Panc1 (cell line): ENCODE measurements at regions not wholly inside any gene's neighbourhood (a gene's known extent, or its start where the extent isn't known, plus 50 kb on each side); places are given as distances from the start of the nearest gene placed in this dataset.

Experiments
- ATAC-seq: fragments of 200-7000 bp; cut with Tn5 transposase; 2 replicates; pipeline ENCODE4 v1.9.1; 2020; ENCODE audit warnings: mild to moderate bottlenecking, moderate library complexity
- BruUV-seq: library from RNA; stranded (reverse); fragments of 400-500 nt; replicated peaks from 2 replicates; lab custom pipeline; 2021; lab: Mats Ljungman, UMichigan
- CTCF ChIA-PET: fragments of 300-600 bp; sonication (Branson Sonifier 250); formaldehyde crosslinking; loops from one replicate; lab custom pipeline; 2022; ENCODE audit warnings: antibody characterized with exemption; lab: Charles Lee
- POLR2A ChIA-PET: fragments of 300-600 bp; sonication (Branson Sonifier 250); formaldehyde crosslinking; loops from one replicate; lab custom pipeline; 2022; ENCODE audit warnings: antibody characterized with exemption; lab: Charles Lee
- DNase-seq: peaks from one replicate; pipeline ENCODE4 v3.0.0-alpha.2; 2010; ENCODE audit warnings: low read depth, low spot score
- H3K27ac ChIP-seq: 2 replicates; pipeline ENCODE4 v1.5.1; 2011; ENCODE audit warnings: mild to moderate bottlenecking, low read length, inconsistent platforms
- H3K27me3 ChIP-seq: fragments of 200-500 bp; sonication (Bioruptor generic); 2 replicates; pipeline ENCODE4 v1.6.0; 2014; ENCODE audit warnings: low read length, inconsistent platforms; ENCODE audit not compliant: control insufficient read depth, insufficient read depth
- H3K36me3 ChIP-seq: fragments of 200-500 bp; sonication (Bioruptor generic); 2 replicates; pipeline ENCODE4 v1.5.1; 2014; ENCODE audit warnings: inconsistent platforms, mild to moderate bottlenecking, low read length, moderate library complexity; ENCODE audit not compliant: control insufficient read depth, insufficient read depth
- H3K4me1 ChIP-seq: 2 replicates; pipeline ENCODE4 v1.5.1; 2011; ENCODE audit warnings: inconsistent platforms, mild to moderate bottlenecking, low read length, moderate library complexity; ENCODE audit not compliant: control insufficient read depth, insufficient read depth
- H3K4me3 ChIP-seq, 2 experiments: 2 replicates each; pipeline ENCODE4 v1.5.1; 2011 to 2012; ENCODE audit warnings: low read depth in 2 of 2, low read length in 2 of 2, mild to moderate bottlenecking in 2 of 2, inconsistent platforms in 1 of 2, moderate library complexity in 1 of 2
- H3K9me3 ChIP-seq: fragments of 200-500 bp; sonication (Bioruptor generic); 2 replicates; pipeline ENCODE4 v1.5.1; 2014; ENCODE audit warnings: low read depth, mild to moderate bottlenecking, inconsistent platforms, low read length, moderate library complexity; ENCODE audit not compliant: control insufficient read depth, insufficient read depth
- POLR2AphosphoS5 ChIP-seq: IDR thresholded peaks from 2 replicates; pipeline ENCODE4 v1.6.1; 2012; ENCODE audit warnings: mild to moderate bottlenecking, low read depth, low read length, moderate library complexity
- REST ChIP-seq, 2 experiments: IDR thresholded peaks; 2 replicates each; pipeline ENCODE4 v1.6.1; 2011 to 2012; ENCODE audit warnings: low read depth in 2 of 2, control low read depth in 1 of 2, low read length in 1 of 2, mild to moderate bottlenecking in 1 of 2, moderate library complexity in 1 of 2; ENCODE audit not compliant: insufficient read depth in 1 of 2
- SIN3A ChIP-seq: IDR thresholded peaks from 2 replicates; pipeline ENCODE4 v1.6.1; 2012; ENCODE audit warnings: low read depth, mild to moderate bottlenecking, low read length, moderate library complexity, borderline replicate concordance; ENCODE audit not compliant: insufficient read depth
- TCF7L2 ChIP-seq: IDR thresholded peaks from 2 replicates; pipeline ENCODE4 v1.6.1; 2011; ENCODE audit warnings: mild to moderate bottlenecking, low read depth, low read length, inconsistent platforms
- in situ Hi-C: cut with HindIII; loops from 2 replicates; pipeline ENCODE4 v1.10.0; 2016; ENCODE audit warnings: low sequenced_read_pairs, low pct_unique_long_range_greater_than_20kb
- intact Hi-C: fragments of 100-400 bp; cut with micrococcal nuclease; formaldehyde crosslinking; loops from one replicate; pipeline ENCODE4 v1.10.0; 2022; ENCODE audit not compliant: unreplicated experiment
- TF ChIP-seq, protein P1 (sequence below): fragments of 450-650 bp; IDR thresholded peaks from 2 replicates; pipeline ENCODE4 v1.5.1; 2017; ENCODE audit warnings: mild to moderate bottlenecking

- H3K4me3 ChIP-seq: no peak overlapping the region
- ATAC-seq (no peak), DNase-seq (no peak)
- in situ Hi-C loops: no loop called here
- ChIA-PET CTCF (no interaction called here), POLR2A (no interaction called here)
- H3K27me3 ChIP-seq: no peaks in the 10 kb centered on the region
- no TSS peak for BruUV-seq
- intact Hi-C loops: no loop called here
- H3K4me1 ChIP-seq: no peaks in the 10 kb centered on the region
- H3K36me3 ChIP-seq: no peaks in the 10 kb centered on the region
- H3K9me3 ChIP-seq: no peaks in the 10 kb centered on the region
- TF ChIP-seq SIN3A: no peak
- no peak for TF ChIP-seq TCF7L2
- no peak for TF ChIP-seq REST (IDR thresholded peaks at IDR 0.05; ENCODE audit: insufficient read depth in 1 of 2, low read depth in 2 of 2, low read length in 1 of 2)
- TF ChIP-seq, protein P1, sequence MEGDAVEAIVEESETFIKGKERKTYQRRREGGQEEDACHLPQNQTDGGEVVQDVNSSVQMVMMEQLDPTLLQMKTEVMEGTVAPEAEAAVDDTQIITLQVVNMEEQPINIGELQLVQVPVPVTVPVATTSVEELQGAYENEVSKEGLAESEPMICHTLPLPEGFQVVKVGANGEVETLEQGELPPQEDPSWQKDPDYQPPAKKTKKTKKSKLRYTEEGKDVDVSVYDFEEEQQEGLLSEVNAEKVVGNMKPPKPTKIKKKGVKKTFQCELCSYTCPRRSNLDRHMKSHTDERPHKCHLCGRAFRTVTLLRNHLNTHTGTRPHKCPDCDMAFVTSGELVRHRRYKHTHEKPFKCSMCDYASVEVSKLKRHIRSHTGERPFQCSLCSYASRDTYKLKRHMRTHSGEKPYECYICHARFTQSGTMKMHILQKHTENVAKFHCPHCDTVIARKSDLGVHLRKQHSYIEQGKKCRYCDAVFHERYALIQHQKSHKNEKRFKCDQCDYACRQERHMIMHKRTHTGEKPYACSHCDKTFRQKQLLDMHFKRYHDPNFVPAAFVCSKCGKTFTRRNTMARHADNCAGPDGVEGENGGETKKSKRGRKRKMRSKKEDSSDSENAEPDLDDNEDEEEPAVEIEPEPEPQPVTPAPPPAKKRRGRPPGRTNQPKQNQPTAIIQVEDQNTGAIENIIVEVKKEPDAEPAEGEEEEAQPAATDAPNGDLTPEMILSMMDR: no peak
- TF ChIP-seq POLR2AphosphoS5: no peak
- H3K27ac ChIP-seq: no peak overlapping the region
Measured at GRCh38 chr10:112022196-112022595, 161.4 kb downstream of the GPAM start.

DNA sequence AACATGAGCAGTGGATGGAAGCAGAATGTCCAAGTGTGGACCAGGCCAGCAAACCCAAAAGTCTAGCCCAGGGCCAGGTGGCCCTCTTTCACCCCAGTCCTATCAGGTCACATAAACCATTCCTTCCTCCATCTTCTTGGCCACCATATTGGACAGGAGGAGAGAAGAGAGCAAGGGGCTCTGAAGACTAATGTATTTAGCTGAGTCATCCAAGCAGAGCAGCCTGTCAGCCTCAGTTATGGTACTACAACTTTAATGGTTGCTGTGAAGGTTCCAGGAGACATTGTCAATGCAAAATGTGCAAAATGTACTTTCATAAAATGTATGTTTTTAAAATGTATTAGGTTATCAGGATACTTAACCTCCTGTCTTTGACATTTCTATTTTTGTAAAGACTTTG, 159.5 kb downstream of the GPAM start:
- ATAC-seq (no peak), DNase-seq (no peak)
- H3K4me3 ChIP-seq: no peak overlapping the region
- POLR2A ChIA-PET: no interaction called here
- H3K9me3 ChIP-seq: no peaks in the 10 kb centered on the region
- no peaks in the 10 kb centered on the region for H3K4me1 ChIP-seq
- BruUV-seq: no TSS peak
- TF ChIP-seq POLR2AphosphoS5 (no peak), SIN3A (no peak), REST (IDR thresholded peaks at IDR 0.05; ENCODE audit: insufficient read depth in 1 of 2, low read depth in 2 of 2, low read length in 1 of 2) (no peak), TCF7L2 (no peak)
- TF ChIP-seq, protein P1: no peak
- CTCF ChIA-PET: interaction anchor here (1.4 kb wide), 1 partner anchor 10 kb away, joined by 4 read pairs; no protein-coding TSS in a partner anchor
- H3K27ac ChIP-seq: no peak overlapping the region
- no peaks in the 10 kb centered on the region for H3K27me3 ChIP-seq
- intact Hi-C loops (no loop called here), in situ Hi-C loops (no loop called here)
- H3K36me3 ChIP-seq: no peaks in the 10 kb centered on the region
